Astrocyte (in vitro differentiated cells and primary cell): ENCODE measurements at regions not wholly inside any gene's neighbourhood (a gene's known extent, or its start where the extent isn't known, plus 50 kb on each side); places are given as distances from the start of the nearest gene placed in this dataset.

Source experiments
- DNase-seq: peaks from one replicate; pipeline ENCODE4 v3.0.0-alpha.2; 2010; ENCODE audit warnings: low read depth
- FAIRE-seq: peaks from 2 replicates; lab custom pipeline; 2011; peaks lifted over from hg19 to GRCh38; lab: Jason Lieb, UNC
- H2AFZ ChIP-seq: 2 replicates; pipeline ENCODE4 v1.6.0; 2012; ENCODE audit warnings: low read depth, low read length, inconsistent platforms
- H3K27ac ChIP-seq: 2 replicates; pipeline ENCODE4 v1.5.1; 2011; ENCODE audit warnings: low read depth, low read length, inconsistent platforms
- H3K27me3 ChIP-seq: 2 replicates; pipeline ENCODE4 v1.6.0; 2011; ENCODE audit warnings: low read length, inconsistent platforms; ENCODE audit not compliant: insufficient read depth
- H3K36me3 ChIP-seq: 2 replicates; pipeline ENCODE4 v1.5.1; 2011; ENCODE audit warnings: low read length, inconsistent platforms; ENCODE audit not compliant: insufficient read depth
- H3K4me1 ChIP-seq: 2 replicates; pipeline ENCODE4 v1.5.1; 2011; ENCODE audit warnings: low read length, inconsistent platforms; ENCODE audit not compliant: insufficient read depth
- H3K4me2 ChIP-seq: 2 replicates; pipeline ENCODE4 v1.6.0; 2012; ENCODE audit warnings: low read length, inconsistent platforms
- H3K4me3 ChIP-seq: 2 replicates; pipeline ENCODE4 v1.5.1; 2011; ENCODE audit warnings: low read depth, mild to moderate bottlenecking, low read length, inconsistent platforms; ENCODE audit not compliant: insufficient read depth
- H3K79me2 ChIP-seq: 2 replicates; pipeline ENCODE4 v1.6.0; 2012; ENCODE audit warnings: mild to moderate bottlenecking, low read length, inconsistent platforms; ENCODE audit not compliant: insufficient read depth
- H3K9ac ChIP-seq: 2 replicates; pipeline ENCODE4 v1.6.0; 2012; ENCODE audit warnings: mild to moderate bottlenecking, low read length, inconsistent platforms
- H3K9me3 ChIP-seq: 2 replicates; pipeline ENCODE4 v1.5.1; 2012; ENCODE audit warnings: low read depth, mild to moderate bottlenecking, low read length, inconsistent platforms; ENCODE audit not compliant: insufficient read depth
- H4K20me1 ChIP-seq: 2 replicates; pipeline ENCODE4 v1.6.0; 2012; ENCODE audit warnings: low read length, inconsistent platforms; ENCODE audit not compliant: insufficient read depth
- H3K27ac Mint-ChIP-seq: one replicate; pipeline ENCODE4 v1.8.0; 2021; ENCODE audit warnings: mild to moderate bottlenecking, mixed read lengths; ENCODE audit not compliant: unreplicated experiment
- H3K27me3 Mint-ChIP-seq: one replicate; pipeline ENCODE4 v1.8.0; 2021; ENCODE audit warnings: low read depth, mixed read lengths; ENCODE audit not compliant: unreplicated experiment
- H3K36me3 Mint-ChIP-seq: one replicate; pipeline ENCODE4 v1.8.0; 2021; ENCODE audit warnings: low read depth, mixed read lengths; ENCODE audit not compliant: unreplicated experiment
- H3K4me1 Mint-ChIP-seq: one replicate; pipeline ENCODE4 v1.8.0; 2021; ENCODE audit warnings: low read depth, mixed read lengths; ENCODE audit not compliant: unreplicated experiment
- H3K4me3 Mint-ChIP-seq: one replicate; pipeline ENCODE4 v1.8.0; 2021; ENCODE audit warnings: mild to moderate bottlenecking, moderate library complexity, mixed read lengths; ENCODE audit not compliant: unreplicated experiment
- H3K9me3 Mint-ChIP-seq: one replicate; pipeline ENCODE4 v1.8.0; 2021; ENCODE audit warnings: mild to moderate bottlenecking, mixed read lengths; ENCODE audit not compliant: unreplicated experiment
- EZH2 ChIP-seq: IDR thresholded peaks from 2 replicates; pipeline ENCODE4 v1.6.1; 2012; ENCODE audit warnings: mild to moderate bottlenecking, low read length, inconsistent platforms; ENCODE audit not compliant: insufficient read depth
- TF ChIP-seq, protein P1 (sequence below): IDR thresholded peaks from 2 replicates; pipeline ENCODE4 v1.5.1; 2011; ENCODE audit warnings: low read depth, mild to moderate bottlenecking, inconsistent platforms, low read length, moderate library complexity; ENCODE audit not compliant: insufficient read depth

DNA sequence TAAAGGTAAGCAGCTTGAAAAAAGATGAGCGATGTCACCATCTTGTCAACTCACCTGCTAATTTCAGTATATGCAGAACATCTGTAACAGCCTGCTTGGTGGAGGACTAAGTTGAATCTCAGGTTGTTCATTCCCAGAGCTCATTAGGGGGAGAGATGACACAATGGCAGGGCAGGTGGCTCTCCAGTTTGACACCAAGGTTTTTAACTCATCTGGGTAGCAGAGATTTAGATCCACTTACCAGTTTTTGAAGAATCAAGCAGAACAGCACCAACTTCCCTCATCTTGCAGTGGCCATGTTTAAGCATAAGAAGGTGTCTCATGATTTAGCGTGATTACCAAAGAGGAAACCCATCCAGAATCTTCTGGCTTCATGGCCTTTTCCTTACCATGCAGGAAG, 168.3 kb downstream of the TSHZ3 start:
- Histone ChIP-seq H3K36me3 (no peaks in the 10 kb centered on the region), H3K9me3 (no peaks in the 10 kb centered on the region), H3K27me3 (no peaks in the 10 kb centered on the region), H3K27ac (no peak overlapping the region), H3K4me3 (no peak overlapping the region), H3K79me2 (no peaks in the 10 kb centered on the region), H4K20me1 (no peaks in the 10 kb centered on the region), H3K9ac (no peak overlapping the region), H2AFZ (no peak overlapping the region), H3K4me2 (no peak overlapping the region), H3K4me1 (no peaks in the 10 kb centered on the region)
- TF ChIP-seq, protein P1, sequence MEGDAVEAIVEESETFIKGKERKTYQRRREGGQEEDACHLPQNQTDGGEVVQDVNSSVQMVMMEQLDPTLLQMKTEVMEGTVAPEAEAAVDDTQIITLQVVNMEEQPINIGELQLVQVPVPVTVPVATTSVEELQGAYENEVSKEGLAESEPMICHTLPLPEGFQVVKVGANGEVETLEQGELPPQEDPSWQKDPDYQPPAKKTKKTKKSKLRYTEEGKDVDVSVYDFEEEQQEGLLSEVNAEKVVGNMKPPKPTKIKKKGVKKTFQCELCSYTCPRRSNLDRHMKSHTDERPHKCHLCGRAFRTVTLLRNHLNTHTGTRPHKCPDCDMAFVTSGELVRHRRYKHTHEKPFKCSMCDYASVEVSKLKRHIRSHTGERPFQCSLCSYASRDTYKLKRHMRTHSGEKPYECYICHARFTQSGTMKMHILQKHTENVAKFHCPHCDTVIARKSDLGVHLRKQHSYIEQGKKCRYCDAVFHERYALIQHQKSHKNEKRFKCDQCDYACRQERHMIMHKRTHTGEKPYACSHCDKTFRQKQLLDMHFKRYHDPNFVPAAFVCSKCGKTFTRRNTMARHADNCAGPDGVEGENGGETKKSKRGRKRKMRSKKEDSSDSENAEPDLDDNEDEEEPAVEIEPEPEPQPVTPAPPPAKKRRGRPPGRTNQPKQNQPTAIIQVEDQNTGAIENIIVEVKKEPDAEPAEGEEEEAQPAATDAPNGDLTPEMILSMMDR: no peak
- TF ChIP-seq EZH2: no peak
- no peak overlapping the region for H3K4me3 Mint-ChIP-seq
- H3K9me3 Mint-ChIP-seq: peaks cover 6% of the 10 kb centered on the region
- no peak for DNase-seq
- H3K36me3 Mint-ChIP-seq: no peaks in the 10 kb centered on the region
- H3K27me3 Mint-ChIP-seq: peaks cover 34% of the 10 kb centered on the region
- H3K27ac Mint-ChIP-seq: no peak overlapping the region
- FAIRE-seq: no peak
- H3K4me1 Mint-ChIP-seq: no peaks in the 10 kb centered on the region

DNA sequence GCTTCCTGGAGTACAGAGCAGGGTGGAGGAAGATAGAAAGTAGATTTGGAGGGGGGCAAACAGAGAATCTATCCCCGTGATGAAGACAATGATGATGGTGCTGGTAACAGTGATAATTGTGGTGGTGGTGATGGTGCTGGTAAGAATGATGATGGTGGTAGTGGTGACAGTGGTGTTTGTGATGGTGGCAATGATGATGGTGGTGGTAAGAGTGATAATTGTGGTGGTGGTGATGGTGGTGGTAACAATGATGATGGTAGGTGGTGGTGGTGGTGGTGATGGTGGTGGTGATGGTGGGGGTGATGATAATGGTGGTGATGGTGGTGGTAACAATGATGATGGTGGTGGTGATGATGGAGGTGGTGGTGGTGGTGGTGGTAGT, 169.8 kb downstream of the TSHZ3 start:
- no peaks in the 10 kb centered on the region for H3K4me1 Mint-ChIP-seq
- Histone ChIP-seq H4K20me1 (no peaks in the 10 kb centered on the region), H3K27ac (no peak overlapping the region), H3K9ac (no peak overlapping the region), H3K27me3 (no peaks in the 10 kb centered on the region), H3K9me3 (no peaks in the 10 kb centered on the region), H2AFZ (no peak overlapping the region), H3K4me1 (no peaks in the 10 kb centered on the region), H3K79me2 (no peaks in the 10 kb centered on the region), H3K4me3 (no peak overlapping the region), H3K36me3 (no peaks in the 10 kb centered on the region), H3K4me2 (no peak overlapping the region)
- H3K36me3 Mint-ChIP-seq: no peaks in the 10 kb centered on the region
- H3K27me3 Mint-ChIP-seq: peaks cover 34% of the 10 kb centered on the region
- FAIRE-seq: no peak
- TF ChIP-seq EZH2: no peak
- TF ChIP-seq, protein P1: no peak
- H3K27ac Mint-ChIP-seq: no peak overlapping the region
- peaks cover 6% of the 10 kb centered on the region for H3K9me3 Mint-ChIP-seq
- DNase-seq: no peak
- no peak overlapping the region for H3K4me3 Mint-ChIP-seq

DNA sequence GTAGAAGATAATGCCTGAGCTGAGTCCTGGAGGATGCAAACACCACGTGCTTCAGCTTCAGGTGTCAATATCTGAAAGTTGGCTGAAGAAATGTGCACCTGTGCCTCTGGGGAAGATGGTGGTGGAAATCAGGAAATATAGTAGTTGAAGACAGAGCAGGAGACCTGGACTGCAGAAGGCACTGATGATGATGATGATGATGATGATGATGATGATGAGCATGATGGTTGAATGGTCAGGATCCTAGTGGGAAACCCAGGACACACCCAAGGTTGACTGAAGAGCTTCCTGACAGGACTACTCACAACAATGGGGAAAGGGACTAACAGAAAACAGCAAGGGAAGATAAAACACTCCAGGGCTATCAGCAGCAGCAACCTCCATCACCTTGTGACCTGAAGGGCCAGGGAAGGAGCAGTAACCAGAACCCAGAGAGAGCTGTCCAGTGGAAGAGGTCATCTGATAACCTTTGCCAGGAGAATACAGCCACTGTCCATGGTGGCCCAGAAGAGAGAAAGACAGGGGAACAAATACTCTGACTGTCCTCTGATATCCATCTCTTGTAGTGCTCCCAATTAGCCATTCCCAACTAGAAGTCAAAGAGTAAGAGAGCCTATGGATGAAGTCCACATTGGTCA, 170.3 kb downstream of the TSHZ3 start:
- Histone ChIP-seq H3K4me3 (no peak overlapping the region), H3K27me3 (no peaks in the 10 kb centered on the region), H3K27ac (no peak overlapping the region), H3K4me1 (no peaks in the 10 kb centered on the region), H3K9ac (no peak overlapping the region), H3K36me3 (no peaks in the 10 kb centered on the region), H3K79me2 (no peaks in the 10 kb centered on the region), H4K20me1 (no peaks in the 10 kb centered on the region), H3K4me2 (no peak overlapping the region), H3K9me3 (no peaks in the 10 kb centered on the region), H2AFZ (no peak overlapping the region)
- peaks cover 34% of the 10 kb centered on the region for H3K27me3 Mint-ChIP-seq
- FAIRE-seq (no peak), DNase-seq (no peak)
- no peaks in the 10 kb centered on the region for H3K36me3 Mint-ChIP-seq
- TF ChIP-seq, protein P1: no peak
- TF ChIP-seq EZH2: no peak
- no peaks in the 10 kb centered on the region for H3K4me1 Mint-ChIP-seq
- no peak overlapping the region for H3K4me3 Mint-ChIP-seq
- no peak overlapping the region for H3K27ac Mint-ChIP-seq
- peaks cover 6% of the 10 kb centered on the region for H3K9me3 Mint-ChIP-seq
